22Rv1 (cell line): ENCODE measurements at regions not wholly inside any gene's neighbourhood (a gene's known extent, or its start where the extent isn't known, plus 50 kb on each side); places are given as distances from the start of the nearest gene placed in this dataset.

Experiments used
- H3K27ac ChIP-seq: fragments of 450-650 bp; 2 replicates; pipeline ENCODE4 v1.5.1; 2017
- CTCF ChIP-seq: fragments of 450-650 bp; IDR thresholded peaks from 2 replicates; pipeline ENCODE4 v1.5.1; 2017; ENCODE audit warnings: mild to moderate bottlenecking
- ZFX ChIP-seq: fragments of 450-650 bp; IDR thresholded peaks from 2 replicates; pipeline ENCODE4 v1.6.1; 2017; ENCODE audit warnings: antibody characterized with exemption, borderline replicate concordance

- TF ChIP-seq CTCF (no peak), ZFX (no peak)
- H3K27ac ChIP-seq = no peak overlapping the region
Measured at GRCh38 chr1:30028283-30028682, 695.1 kb downstream of the MATN1 start.

- no peak overlapping the region for H3K27ac ChIP-seq
- TF ChIP-seq ZFX = no peak
- no peak for TF ChIP-seq CTCF
Measured at GRCh38 chr1:30027247-30027646, 696.1 kb downstream of the MATN1 start.

- TF ChIP-seq CTCF = no peak
- no peak for TF ChIP-seq ZFX
- H3K27ac ChIP-seq = no peak overlapping the region
Measured at GRCh38 chr1:30024411-30025195, 698.8 kb downstream of the MATN1 start.

GRCh38 chr1:30023339-30024022 lies 699.9 kb downstream of the MATN1 start:
- H3K27ac ChIP-seq = no peak overlapping the region
- no peak for TF ChIP-seq ZFX
- TF ChIP-seq CTCF = no peak

GRCh38 chr1:30014031-30014430 lies 709.4 kb downstream of the MATN1 start:
- TF ChIP-seq CTCF (no peak), ZFX (no peak)
- H3K27ac ChIP-seq = no peak overlapping the region

GRCh38 chr1:30012455-30013440 lies 710.6 kb downstream of the MATN1 start:
- TF ChIP-seq ZFX = no peak
- no peak for TF ChIP-seq CTCF
- H3K27ac ChIP-seq = no peak overlapping the region
